PC-9 (cell line): ENCODE measurements at regions not wholly inside any gene's neighbourhood (a gene's known extent, or its start where the extent isn't known, plus 50 kb on each side); places are given as distances from the start of the nearest gene placed in this dataset.

Experiments used
- BruUV-seq: library from RNA; stranded (reverse); fragments of 400-500 nt; replicated peaks from 2 replicates; lab custom pipeline; 2021; lab: Mats Ljungman, UMichigan
- CTCF ChIA-PET: fragments of 300-600 bp; sonication (Branson Sonifier 250); formaldehyde crosslinking; loops from one replicate; lab custom pipeline; 2022; ENCODE audit warnings: antibody characterized with exemption; lab: Charles Lee
- POLR2A ChIA-PET: fragments of 300-600 bp; sonication (Branson Sonifier 250); formaldehyde crosslinking; loops from one replicate; lab custom pipeline; 2022; ENCODE audit warnings: antibody characterized with exemption; ENCODE audit not compliant: unreplicated experiment; lab: Charles Lee
- DNase-seq, 2 experiments: peaks; one replicate each; pipeline versions ENCODE4 v3.0.0 to v3.0.0-alpha.2; 2015 to 2022; ENCODE audit warnings: mixed read lengths in 1 of 2
- H2AFZ ChIP-seq: fragments of 200-600 bp; sonication (generic); 2 replicates; pipeline ENCODE4 v1.8.1; 2017; ENCODE audit warnings: antibody characterized with exemption
- H3F3A ChIP-seq: fragments of 200-600 bp; sonication (generic); 2 replicates; pipeline ENCODE4 v1.8.1; 2017; ENCODE audit warnings: antibody characterized with exemption, mild to moderate bottlenecking, low read depth; ENCODE audit not compliant: insufficient read depth
- H3K27ac ChIP-seq: fragments of 200-600 bp; sonication (generic); 2 replicates; pipeline ENCODE4 v1.6.1; 2016; ENCODE audit warnings: mixed run types
- H3K27me3 ChIP-seq: fragments of 200-600 bp; sonication (generic); 2 replicates; pipeline ENCODE4 v1.6.1; 2016; ENCODE audit warnings: low read depth, mixed run types; ENCODE audit not compliant: insufficient read depth
- H3K36me3 ChIP-seq: fragments of 200-600 bp; sonication (generic); 2 replicates; pipeline ENCODE4 v1.6.1; 2016; ENCODE audit warnings: low read depth, mixed run types
- H3K4me1 ChIP-seq: fragments of 200-600 bp; sonication (generic); replicated peaks from 2 replicates; pipeline ENCODE4 v1.6.1; 2016; ENCODE audit warnings: mixed run types; ENCODE audit not compliant: insufficient read depth
- H3K4me2 ChIP-seq: fragments of 200-600 bp; sonication (generic); 2 replicates; pipeline ENCODE4 v1.6.1; 2017; ENCODE audit warnings: mixed run types
- H3K4me3 ChIP-seq: fragments of 200-600 bp; sonication (generic); 2 replicates; pipeline ENCODE4 v1.6.1; 2016; ENCODE audit warnings: mixed run types
- H3K79me2 ChIP-seq: fragments of 200-600 bp; sonication (generic); 2 replicates; pipeline ENCODE4 v1.6.1; 2017; ENCODE audit warnings: low read depth, mixed run types
- H3K9me2 ChIP-seq: fragments of 200-600 bp; sonication (generic); 2 replicates; pipeline ENCODE4 v1.8.1; 2017; ENCODE audit warnings: mild to moderate bottlenecking; ENCODE audit not compliant: insufficient read depth
- H3K9me3 ChIP-seq: fragments of 200-600 bp; sonication (generic); 2 replicates; pipeline ENCODE4 v1.8.1; 2016; ENCODE audit warnings: low read depth; ENCODE audit not compliant: insufficient read depth
- H4K20me1 ChIP-seq: fragments of 200-600 bp; sonication (generic); 2 replicates; pipeline ENCODE4 v1.8.1; 2017; ENCODE audit not compliant: insufficient read depth
- CTCF ChIP-seq: fragments of 200-600 bp; sonication (generic); conservative IDR thresholded peaks from 2 replicates; pipeline ENCODE4 v1.6.1; 2017; ENCODE audit warnings: mixed run types, antibody characterized with exemption, mild to moderate bottlenecking, moderate library complexity
- EZH2 ChIP-seq: fragments of 200-600 bp; sonication (generic); IDR thresholded peaks from 2 replicates; pipeline ENCODE4 v1.8.0; 2017; ENCODE audit warnings: antibody characterized with exemption, low read depth
- intact Hi-C: fragments of 100-400 bp; cut with micrococcal nuclease; formaldehyde crosslinking; loops from one replicate; pipeline ENCODE4 v1.10.0; 2022; ENCODE audit not compliant: unreplicated experiment

DNA sequence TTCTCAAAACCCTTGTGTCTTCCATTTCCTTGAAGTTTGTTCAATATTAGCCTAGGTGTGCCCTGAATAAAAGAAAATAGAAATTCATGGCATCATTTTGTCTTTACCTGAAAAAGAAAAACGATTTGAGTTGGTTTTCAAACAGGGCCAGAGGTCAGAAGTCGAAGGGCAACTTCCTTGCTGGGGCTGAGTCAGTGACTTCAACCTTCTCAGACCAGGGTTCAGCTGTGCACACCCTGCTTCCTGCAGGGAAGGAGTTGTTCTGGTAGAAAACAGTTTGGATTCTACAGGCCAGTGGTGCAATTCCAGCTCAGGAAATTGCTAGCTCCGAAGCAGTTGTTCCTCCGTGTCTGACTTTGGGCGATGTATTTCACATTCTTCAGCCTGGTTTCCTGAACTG is 132.1 kb upstream of the SLC30A5 start:
- Histone ChIP-seq H4K20me1 (no peaks in the 10 kb centered on the region), H3K36me3 (no peaks in the 10 kb centered on the region), H3K4me1 (no peaks in the 10 kb centered on the region), H3K4me2 (no peak overlapping the region), H3F3A (peaks cover 9% of the 10 kb centered on the region; the same call in 1 of the 2 replicates), H3K79me2 (no peaks in the 10 kb centered on the region), H2AFZ (no peak overlapping the region; the same call in 1 of the 2 replicates), H3K9me3 (no peaks in the 10 kb centered on the region), H3K27me3 (no peaks in the 10 kb centered on the region), H3K4me3 (no peak overlapping the region), H3K27ac (no peak overlapping the region), H3K9me2 (no peaks in the 10 kb centered on the region)
- BruUV-seq, result no TSS peak
- intact Hi-C loops, result loop anchor here (5.0 kb wide), 2 partner anchors 69 to 494 kb away; no protein-coding TSS in a partner anchor
- CTCF ChIA-PET, result interaction anchor here (0.6 kb wide), 1 partner anchor 454 kb away, joined by 3 read pairs; no protein-coding TSS in a partner anchor
- TF ChIP-seq CTCF (no peak), EZH2 (no peak)
- no peak for DNase-seq
- POLR2A ChIA-PET, result no interaction called here

GRCh38 chr5:68962757-68963484 is 130.9 kb upstream of the SLC30A5 start:
- Histone ChIP-seq H3K9me2 (no peaks in the 10 kb centered on the region), H3K36me3 (no peaks in the 10 kb centered on the region), H3K27me3 (no peaks in the 10 kb centered on the region), H3K27ac (no peak overlapping the region), H3F3A (peaks cover 9% of the 10 kb centered on the region; the same call in 1 of the 2 replicates), H3K4me1 (no peaks in the 10 kb centered on the region), H4K20me1 (no peaks in the 10 kb centered on the region), H3K4me3 (no peak overlapping the region), H3K79me2 (no peaks in the 10 kb centered on the region), H3K4me2 (peak overlapping the region; percentile 54; the same call in 1 of the 2 replicates), H3K9me3 (no peaks in the 10 kb centered on the region), H2AFZ (peak overlapping the region; percentile 59)
- ChIA-PET POLR2A (no interaction called here), CTCF (no interaction called here)
- no TSS peak for BruUV-seq
- intact Hi-C loops, result loop anchor here (1.0 to 5.0 kb wide), 3 partner anchors 71 to 677 kb away; no protein-coding TSS in a partner anchor
- peak; percentile 83 for TF ChIP-seq CTCF
- TF ChIP-seq EZH2, result no peak
- peak; percentile 42 to 62 for DNase-seq

GRCh38 chr5:68964679-68965078 is 129.1 kb upstream of the SLC30A5 start:
- ChIA-PET POLR2A (no interaction called here), CTCF (no interaction called here)
- H3K36me3 ChIP-seq, result no peaks in the 10 kb centered on the region
- no TSS peak for BruUV-seq
- no peaks in the 10 kb centered on the region for H4K20me1 ChIP-seq
- H3K4me2 ChIP-seq, result no peak overlapping the region
- peaks cover 9% of the 10 kb centered on the region; the same call in 1 of the 2 replicates for H3F3A ChIP-seq
- H2AFZ ChIP-seq, result no peak overlapping the region
- intact Hi-C loops, result loop anchor here (5.0 kb wide), 2 partner anchors 72 to 497 kb away; no protein-coding TSS in a partner anchor
- no peaks in the 10 kb centered on the region for H3K9me3 ChIP-seq
- H3K27ac ChIP-seq, result no peak overlapping the region
- no peak overlapping the region for H3K4me3 ChIP-seq
- H3K9me2 ChIP-seq, result no peaks in the 10 kb centered on the region
- no peak for DNase-seq
- H3K4me1 ChIP-seq, result no peaks in the 10 kb centered on the region
- no peaks in the 10 kb centered on the region for H3K27me3 ChIP-seq
- TF ChIP-seq EZH2 (no peak), CTCF (no peak)
- H3K79me2 ChIP-seq, result no peaks in the 10 kb centered on the region
